ENCODE measurements at regions not wholly inside any gene's neighbourhood (a gene's known extent, or its start where the extent isn't known, plus 50 kb on each side); places are given as distances from the start of the nearest gene placed in this dataset.

DNA sequence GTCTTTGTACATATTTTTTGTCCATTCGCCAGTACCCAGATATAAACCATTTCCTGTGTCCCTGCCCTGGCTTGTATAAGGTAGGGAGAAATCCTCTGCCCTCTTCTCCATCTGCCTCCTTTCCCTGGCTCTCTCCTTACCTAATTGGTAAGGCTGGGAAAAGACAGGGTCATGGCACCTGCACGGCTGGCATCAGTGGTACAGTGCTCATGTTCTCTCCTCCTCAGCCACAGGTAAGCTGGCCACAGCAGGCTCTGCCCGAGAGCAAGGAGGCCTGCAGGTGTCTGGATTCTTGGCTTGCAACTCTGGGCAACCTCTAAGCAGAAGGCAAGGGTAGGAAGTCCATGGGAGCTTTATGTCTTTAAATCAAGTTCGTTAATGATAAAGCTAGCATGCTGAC lies 419.9 kb downstream of the BUD13 start:
- no peak overlapping the region for H3K27ac Mint-ChIP-seq (ENCODE audit: unreplicated experiment)
- H3K4me3 Mint-ChIP-seq (ENCODE audit: unreplicated experiment): no peak overlapping the region
- H3K9me3 Mint-ChIP-seq (ENCODE audit: unreplicated experiment): peaks cover 3% of the 10 kb centered on the region
- no peaks in the 10 kb centered on the region for H3K4me1 Mint-ChIP-seq (ENCODE audit: unreplicated experiment)
- TF ChIP-seq CTCF (IDR thresholded peaks at IDR 0.05): no peak
- no peaks in the 10 kb centered on the region for H3K36me3 Mint-ChIP-seq (ENCODE audit: unreplicated experiment)
- no peak for DNase-seq (ENCODE audit: extremely low spot score, unreplicated experiment)
- H3K27me3 Mint-ChIP-seq (ENCODE audit: unreplicated experiment): no peaks in the 10 kb centered on the region

GRCh38 chr11:116348226-116348625 lies 424.6 kb downstream of the BUD13 start:
- no peaks in the 10 kb centered on the region for H3K36me3 Mint-ChIP-seq (ENCODE audit: unreplicated experiment)
- DNase-seq (ENCODE audit: extremely low spot score, unreplicated experiment): no peak
- H3K27me3 Mint-ChIP-seq (ENCODE audit: unreplicated experiment): no peaks in the 10 kb centered on the region
- H3K4me1 Mint-ChIP-seq (ENCODE audit: unreplicated experiment): no peaks in the 10 kb centered on the region
- no peak overlapping the region for H3K27ac Mint-ChIP-seq (ENCODE audit: unreplicated experiment)
- H3K9me3 Mint-ChIP-seq (ENCODE audit: unreplicated experiment): peaks cover 5% of the 10 kb centered on the region
- no peak for TF ChIP-seq CTCF (IDR thresholded peaks at IDR 0.05)
- H3K4me3 Mint-ChIP-seq (ENCODE audit: unreplicated experiment): no peak overlapping the region

GRCh38 chr11:116345575-116345974 lies 427.2 kb downstream of the BUD13 start:
- no peak for DNase-seq (ENCODE audit: extremely low spot score, unreplicated experiment)
- no peak overlapping the region for H3K4me3 Mint-ChIP-seq (ENCODE audit: unreplicated experiment)
- no peaks in the 10 kb centered on the region for H3K36me3 Mint-ChIP-seq (ENCODE audit: unreplicated experiment)
- no peak for TF ChIP-seq CTCF (IDR thresholded peaks at IDR 0.05)
- no peaks in the 10 kb centered on the region for H3K27me3 Mint-ChIP-seq (ENCODE audit: unreplicated experiment)
- peaks cover 5% of the 10 kb centered on the region for H3K9me3 Mint-ChIP-seq (ENCODE audit: unreplicated experiment)
- H3K27ac Mint-ChIP-seq (ENCODE audit: unreplicated experiment): no peak overlapping the region
- no peaks in the 10 kb centered on the region for H3K4me1 Mint-ChIP-seq (ENCODE audit: unreplicated experiment)

GRCh38 chr11:116344601-116345000 lies 428.2 kb downstream of the BUD13 start:
- Mint-ChIP-seq H3K4me1 (ENCODE audit: unreplicated experiment) (no peaks in the 10 kb centered on the region), H3K27ac (ENCODE audit: unreplicated experiment) (no peak overlapping the region), H3K4me3 (ENCODE audit: unreplicated experiment) (no peak overlapping the region), H3K27me3 (ENCODE audit: unreplicated experiment) (no peaks in the 10 kb centered on the region), H3K9me3 (ENCODE audit: unreplicated experiment) (peaks cover 5% of the 10 kb centered on the region), H3K36me3 (ENCODE audit: unreplicated experiment) (no peaks in the 10 kb centered on the region)
- TF ChIP-seq CTCF (IDR thresholded peaks at IDR 0.05): no peak
- no peak for DNase-seq (ENCODE audit: extremely low spot score, unreplicated experiment)

DNA sequence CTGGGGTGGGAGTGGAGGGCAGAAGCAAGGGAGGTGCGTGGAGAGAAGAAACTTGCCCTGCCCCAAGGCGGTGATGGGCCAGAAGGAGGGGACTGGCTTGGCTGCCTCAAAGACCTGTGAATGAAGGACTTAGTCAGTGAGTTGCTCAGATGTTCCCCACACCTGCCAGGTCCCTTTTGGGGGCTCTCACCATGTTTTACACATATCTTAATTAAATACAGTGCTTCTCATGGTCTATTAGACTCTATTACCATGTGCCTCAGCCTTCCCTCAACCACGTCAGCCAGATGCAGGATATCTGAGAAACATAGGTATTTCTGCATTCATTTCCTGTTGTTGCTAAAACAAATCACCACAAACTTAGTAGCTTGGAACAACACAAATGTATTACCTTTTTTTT lies 429.5 kb downstream of the BUD13 start:
- no peak for TF ChIP-seq CTCF (IDR thresholded peaks at IDR 0.05)
- no peaks in the 10 kb centered on the region for H3K27me3 Mint-ChIP-seq (ENCODE audit: unreplicated experiment)
- no peak for DNase-seq (ENCODE audit: extremely low spot score, unreplicated experiment)
- H3K36me3 Mint-ChIP-seq (ENCODE audit: unreplicated experiment): no peaks in the 10 kb centered on the region
- no peaks in the 10 kb centered on the region for H3K4me1 Mint-ChIP-seq (ENCODE audit: unreplicated experiment)
- no peak overlapping the region for H3K4me3 Mint-ChIP-seq (ENCODE audit: unreplicated experiment)
- no peak overlapping the region for H3K27ac Mint-ChIP-seq (ENCODE audit: unreplicated experiment)
- H3K9me3 Mint-ChIP-seq (ENCODE audit: unreplicated experiment): peaks cover 5% of the 10 kb centered on the region
